ENCODE measurements at regions not wholly inside any gene's neighbourhood (a gene's known extent, or its start where the extent isn't known, plus 50 kb on each side); places are given as distances from the start of the nearest gene placed in this dataset.
"Not testable (repeated sequence)": the region's sequence is repeated elsewhere in the genome, so short reads cannot be mapped to it uniquely, and the experiment has no call there.

GRCh38 chr16:16723819-16724519 is 345.0 kb downstream of the NPIPA7 start:
- WGBS = no CpG with 5 or more reads among the region's 6 CpGs
- not testable (repeated sequence) for H3K4me3 ChIP-seq (ENCODE audit: low read depth, low read length); H3K4me1 ChIP-seq (ENCODE audit: insufficient read depth); DNase-seq (ENCODE audit: extremely low spot score); H3K27ac ChIP-seq (ENCODE audit: low read depth); H3K36me3 ChIP-seq (ENCODE audit: insufficient read depth)

GRCh38 chr16:16727048-16727447 is 348.1 kb downstream of the NPIPA7 start:
- not testable (repeated sequence) for H3K4me3 ChIP-seq (ENCODE audit: low read depth, low read length); H3K4me1 ChIP-seq (ENCODE audit: insufficient read depth); H3K36me3 ChIP-seq (ENCODE audit: insufficient read depth); H3K27ac ChIP-seq (ENCODE audit: low read depth); DNase-seq (ENCODE audit: extremely low spot score)
- WGBS = no CpG with 5 or more reads among the region's 2 CpGs

- H3K36me3 ChIP-seq (ENCODE audit: insufficient read depth); H3K4me1 ChIP-seq (ENCODE audit: insufficient read depth); H3K27ac ChIP-seq (ENCODE audit: low read depth); H3K4me3 ChIP-seq (ENCODE audit: low read depth, low read length); DNase-seq (ENCODE audit: extremely low spot score): not testable (repeated sequence)
- 63% methylated on average over 1 of the region's 1 CpG for WGBS
Measured at GRCh38 chr16:16742573-16742972, 363.6 kb downstream of the NPIPA7 start.

- not testable (repeated sequence) for H3K36me3 ChIP-seq (ENCODE audit: insufficient read depth); H3K4me1 ChIP-seq (ENCODE audit: insufficient read depth); H3K27ac ChIP-seq (ENCODE audit: low read depth); H3K4me3 ChIP-seq (ENCODE audit: low read depth, low read length); DNase-seq (ENCODE audit: extremely low spot score)
- WGBS = 78% methylated on average over 2 of the region's 5 CpGs
Measured at GRCh38 chr16:16754992-16755667, 376.2 kb downstream of the NPIPA7 start.

- 80% methylated on average over 4 of the region's 4 CpGs for WGBS
- no peak for DNase-seq (ENCODE audit: extremely low spot score)
- no peaks in the 10 kb centered on the region for H3K36me3 ChIP-seq (ENCODE audit: insufficient read depth)
Measured at GRCh38 chr16:16763449-16763848, 384.5 kb downstream of the NPIPA7 start.

GRCh38 chr16:16770717-16771116 is 391.8 kb downstream of the NPIPA7 start:
- not testable (repeated sequence) for H3K4me1 ChIP-seq (ENCODE audit: insufficient read depth); H3K27ac ChIP-seq (ENCODE audit: low read depth); H3K36me3 ChIP-seq (ENCODE audit: insufficient read depth); DNase-seq (ENCODE audit: extremely low spot score); H3K4me3 ChIP-seq (ENCODE audit: low read depth, low read length)
- 85% methylated on average over 1 of the region's 1 CpG for WGBS

More at GRCh38 chr16:16763449-16763848, 384.5 kb downstream of the NPIPA7 start:
- H3K27ac ChIP-seq (ENCODE audit: low read depth) = no peak overlapping the region
- H3K4me1 ChIP-seq (ENCODE audit: insufficient read depth) = no peaks in the 10 kb centered on the region
- no peak overlapping the region for H3K4me3 ChIP-seq (ENCODE audit: low read depth, low read length)

GRCh38 chr16:16774389-16774788 is 395.4 kb downstream of the NPIPA7 start:
- Histone ChIP-seq H3K36me3 (ENCODE audit: insufficient read depth) (no peaks in the 10 kb centered on the region), H3K4me3 (ENCODE audit: low read depth, low read length) (no peak overlapping the region), H3K4me1 (ENCODE audit: insufficient read depth) (no peaks in the 10 kb centered on the region), H3K27ac (ENCODE audit: low read depth) (no peak overlapping the region)
- 40% methylated on average over 5 of the region's 5 CpGs for WGBS
- DNase-seq (ENCODE audit: extremely low spot score) = no peak

GRCh38 chr16:16778332-16778731 is 399.4 kb downstream of the NPIPA7 start:
- H3K27ac ChIP-seq (ENCODE audit: low read depth) = no peak overlapping the region

GRCh38 chr16:16780588-16780987 is 401.6 kb downstream of the NPIPA7 start:
- no peak overlapping the region for H3K4me3 ChIP-seq (ENCODE audit: low read depth, low read length)
- 25% methylated on average over 4 of the region's 4 CpGs for WGBS
- no peaks in the 10 kb centered on the region for H3K4me1 ChIP-seq (ENCODE audit: insufficient read depth)
- no peak for DNase-seq (ENCODE audit: extremely low spot score)
- H3K36me3 ChIP-seq (ENCODE audit: insufficient read depth) = no peaks in the 10 kb centered on the region
- H3K27ac ChIP-seq (ENCODE audit: low read depth) = no peak overlapping the region

More at GRCh38 chr16:16778332-16778731, 399.4 kb downstream of the NPIPA7 start:
- H3K4me1 ChIP-seq (ENCODE audit: insufficient read depth) = no peaks in the 10 kb centered on the region
- no peak overlapping the region for H3K4me3 ChIP-seq (ENCODE audit: low read depth, low read length)
- WGBS = 68% methylated on average over 1 of the region's 1 CpG
- DNase-seq (ENCODE audit: extremely low spot score) = no peak
- no peaks in the 10 kb centered on the region for H3K36me3 ChIP-seq (ENCODE audit: insufficient read depth)

- no peaks in the 10 kb centered on the region for H3K36me3 ChIP-seq (ENCODE audit: insufficient read depth)
- no peak for DNase-seq (ENCODE audit: extremely low spot score)
- WGBS = 57% methylated on average over 4 of the region's 4 CpGs
- no peak overlapping the region for H3K27ac ChIP-seq (ENCODE audit: low read depth)
- no peak overlapping the region for H3K4me3 ChIP-seq (ENCODE audit: low read depth, low read length)
- H3K4me1 ChIP-seq (ENCODE audit: insufficient read depth) = no peaks in the 10 kb centered on the region
Measured at GRCh38 chr16:16782153-16782552, 403.2 kb downstream of the NPIPA7 start.

- WGBS = 56% methylated on average over 2 of the region's 2 CpGs
- Histone ChIP-seq H3K27ac (ENCODE audit: low read depth) (no peak overlapping the region), H3K4me3 (ENCODE audit: low read depth, low read length) (no peak overlapping the region), H3K4me1 (ENCODE audit: insufficient read depth) (no peaks in the 10 kb centered on the region), H3K36me3 (ENCODE audit: insufficient read depth) (no peaks in the 10 kb centered on the region)
- no peak for DNase-seq (ENCODE audit: extremely low spot score)
Measured at GRCh38 chr16:16788004-16788403, 409.1 kb downstream of the NPIPA7 start.

GRCh38 chr16:16790597-16790996 is 411.7 kb downstream of the NPIPA7 start:
- no peaks in the 10 kb centered on the region for H3K36me3 ChIP-seq (ENCODE audit: insufficient read depth)
- no peak for DNase-seq (ENCODE audit: extremely low spot score)

GRCh38 chr16:16791051-16791450 is 412.1 kb downstream of the NPIPA7 start:
- DNase-seq (ENCODE audit: extremely low spot score) = no peak
- H3K36me3 ChIP-seq (ENCODE audit: insufficient read depth) = no peaks in the 10 kb centered on the region
- no peak overlapping the region for H3K4me3 ChIP-seq (ENCODE audit: low read depth, low read length)
- no peaks in the 10 kb centered on the region for H3K4me1 ChIP-seq (ENCODE audit: insufficient read depth)
- WGBS = 78% methylated on average over 1 of the region's 1 CpG
- no peak overlapping the region for H3K27ac ChIP-seq (ENCODE audit: low read depth)

More at GRCh38 chr16:16790597-16790996, 411.7 kb downstream of the NPIPA7 start:
- Histone ChIP-seq H3K27ac (ENCODE audit: low read depth) (no peak overlapping the region), H3K4me3 (ENCODE audit: low read depth, low read length) (no peak overlapping the region), H3K4me1 (ENCODE audit: insufficient read depth) (no peaks in the 10 kb centered on the region)

GRCh38 chr16:16797239-16797638 is 418.3 kb downstream of the NPIPA7 start:
- Histone ChIP-seq H3K4me3 (ENCODE audit: low read depth, low read length) (no peak overlapping the region), H3K36me3 (ENCODE audit: insufficient read depth) (no peaks in the 10 kb centered on the region), H3K27ac (ENCODE audit: low read depth) (no peak overlapping the region), H3K4me1 (ENCODE audit: insufficient read depth) (no peaks in the 10 kb centered on the region)
- no peak for DNase-seq (ENCODE audit: extremely low spot score)
- WGBS = 56% methylated on average over 2 of the region's 2 CpGs
